NCI-H69 (cell line): ENCODE measurements at regions not wholly inside any gene's neighbourhood (a gene's known extent, or its start where the extent isn't known, plus 50 kb on each side); places are given as distances from the start of the nearest gene placed in this dataset.
"Not testable (repeated sequence)": the region's sequence is repeated elsewhere in the genome, so short reads cannot be mapped to it uniquely, and the experiment has no call there.

Source experiments
- DNase-seq: peaks from one replicate; lab custom pipeline; 2025; lab: John Stamatoyannopoulos, UW

DNA sequence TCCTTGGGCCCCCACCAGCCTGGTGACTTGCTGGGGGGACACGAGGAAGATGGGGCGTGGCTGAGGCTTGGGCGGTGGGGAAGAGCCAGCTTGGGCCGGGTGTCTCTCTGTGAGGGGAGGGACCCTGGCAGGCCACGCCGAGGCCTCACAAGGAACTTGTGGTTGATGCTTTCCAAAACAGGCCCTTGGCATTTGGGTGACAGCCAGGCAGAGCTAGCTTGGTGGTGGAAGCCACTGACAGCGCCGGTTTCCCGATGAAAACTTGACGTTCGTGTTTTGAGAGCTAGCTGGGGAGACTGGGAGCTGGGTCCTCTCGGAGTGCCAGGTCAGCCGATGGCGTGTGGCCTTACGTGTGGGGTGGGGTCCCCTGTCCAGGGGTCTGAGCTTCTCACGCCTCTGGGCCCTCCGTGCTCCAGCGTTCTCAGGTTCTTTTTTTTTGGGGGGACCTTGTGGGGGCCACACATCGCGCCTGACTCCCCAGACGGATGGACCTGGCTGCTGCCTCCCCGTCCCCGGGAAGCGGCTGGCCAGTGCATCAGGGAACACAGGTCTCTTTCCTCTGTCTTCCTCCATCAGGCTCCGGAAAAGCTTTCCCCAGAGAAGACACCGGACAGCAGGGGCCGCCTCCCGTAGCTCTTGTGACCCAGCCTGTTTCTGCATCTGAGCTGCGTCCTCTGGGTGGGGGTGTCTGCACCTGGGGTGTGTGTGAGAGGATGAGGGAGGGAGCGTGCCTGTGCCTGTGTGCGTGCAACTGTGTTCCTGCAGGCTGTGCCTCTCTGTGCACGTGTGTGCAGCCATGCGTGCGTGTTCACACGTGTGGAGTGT, 129.3 kb upstream of the LPCAT1 start:
- DNase-seq: peak; percentile 16

DNA sequence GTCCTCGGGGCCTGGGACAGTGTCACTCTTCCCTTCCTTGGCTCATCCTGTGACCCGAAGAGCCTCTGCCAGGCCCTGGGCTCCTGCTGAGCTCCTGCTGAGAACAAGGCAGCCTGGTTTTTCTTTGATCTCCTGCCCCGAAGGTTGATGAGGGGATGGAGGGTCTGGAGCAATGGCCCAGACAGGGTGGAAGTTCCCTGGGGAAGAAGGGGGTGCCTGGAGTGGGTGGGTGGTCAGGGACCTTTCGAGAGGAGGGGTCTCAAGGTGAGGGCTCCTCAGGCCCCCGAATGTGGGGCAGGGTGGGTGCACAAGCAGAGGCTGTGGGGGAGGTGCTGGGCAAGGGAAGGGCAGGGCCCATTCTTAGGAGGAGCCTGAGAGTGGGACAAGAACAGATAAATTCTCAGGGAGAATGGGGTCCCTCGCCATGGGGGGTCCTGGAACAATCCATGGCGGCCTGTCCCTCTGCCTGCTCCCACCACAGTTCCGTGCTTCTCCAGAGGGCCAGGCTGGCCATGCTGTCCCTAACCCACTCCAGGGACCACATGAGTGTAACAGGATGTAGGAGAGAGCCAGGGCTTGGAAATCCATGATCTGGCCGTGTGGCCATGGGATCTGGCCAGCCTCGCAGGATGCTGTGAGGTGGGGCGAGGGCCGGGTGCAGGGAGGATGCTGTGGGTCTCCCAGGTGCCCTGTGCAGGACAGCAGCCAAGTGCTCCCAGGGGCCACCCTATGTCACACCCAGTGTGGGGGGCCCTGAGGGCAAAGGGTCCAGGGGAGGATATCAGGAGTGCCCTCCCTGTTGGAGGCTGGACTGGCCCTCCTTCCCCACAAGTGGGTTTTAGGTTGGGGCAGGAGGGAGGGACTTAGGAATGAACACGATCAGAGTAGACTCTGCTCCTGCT, 128.5 kb upstream of the LPCAT1 start:
- DNase-seq: no peak

DNA sequence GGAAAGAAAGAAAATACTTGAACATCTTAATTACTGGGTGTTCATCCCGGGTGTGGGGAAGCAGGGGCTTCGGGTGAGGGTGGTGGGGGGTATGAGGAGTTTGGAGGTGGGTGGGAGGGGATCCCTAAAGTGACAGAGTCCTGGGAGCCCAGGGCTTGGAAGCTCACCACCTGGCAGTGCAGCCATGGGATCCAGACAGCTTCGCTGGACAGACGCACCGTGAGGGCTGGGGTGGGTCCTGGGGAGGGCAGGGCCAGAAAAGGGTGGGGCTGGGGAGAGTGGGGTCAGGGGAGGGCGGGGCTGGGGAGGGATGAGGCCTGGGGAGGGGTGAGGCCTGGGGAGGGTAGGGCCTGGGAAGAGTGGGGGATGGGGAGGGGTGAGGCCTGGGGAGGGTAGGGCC, 127.5 kb upstream of the LPCAT1 start:
- DNase-seq: no peak

DNA sequence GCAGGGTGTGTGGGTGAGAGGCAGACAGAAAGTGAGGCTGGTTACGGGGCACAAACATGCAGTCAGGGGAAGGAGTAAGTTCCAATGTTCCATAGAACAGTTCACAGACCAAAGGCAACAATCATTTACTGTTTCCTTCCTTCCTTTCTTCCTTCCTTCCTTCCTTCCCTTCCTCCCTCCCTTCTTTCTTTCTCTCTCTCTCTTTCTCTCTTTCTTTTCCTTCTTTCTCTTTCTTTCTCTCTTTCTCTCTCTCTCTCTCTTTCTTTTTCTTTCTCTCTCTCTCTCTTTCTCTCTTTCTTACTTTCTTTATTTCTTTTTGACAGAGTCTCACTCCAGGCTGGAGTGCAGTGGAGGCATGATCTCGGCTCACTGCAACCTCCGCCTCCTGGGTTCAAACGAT, 125.8 kb upstream of the LPCAT1 start:
- DNase-seq: no peak

DNA sequence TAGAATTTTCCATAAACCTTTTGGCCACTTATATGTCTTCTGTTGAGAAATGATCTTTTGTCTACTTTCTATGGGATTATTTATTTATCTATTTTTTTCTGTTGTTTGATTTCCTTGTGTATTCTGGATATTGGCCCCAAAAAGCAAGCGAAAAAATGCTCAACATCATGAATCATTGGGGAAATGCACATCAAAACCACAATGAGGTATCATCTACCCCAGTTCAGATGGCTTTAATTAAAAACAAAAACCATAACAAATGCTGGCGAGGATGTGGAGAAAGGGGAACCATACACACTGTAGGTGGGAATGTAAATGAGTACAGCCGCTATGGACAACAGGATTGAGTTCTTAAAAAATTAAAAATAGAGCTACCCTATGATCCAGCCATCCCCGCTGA, 125.0 kb upstream of the LPCAT1 start:
- DNase-seq: no peak

DNA sequence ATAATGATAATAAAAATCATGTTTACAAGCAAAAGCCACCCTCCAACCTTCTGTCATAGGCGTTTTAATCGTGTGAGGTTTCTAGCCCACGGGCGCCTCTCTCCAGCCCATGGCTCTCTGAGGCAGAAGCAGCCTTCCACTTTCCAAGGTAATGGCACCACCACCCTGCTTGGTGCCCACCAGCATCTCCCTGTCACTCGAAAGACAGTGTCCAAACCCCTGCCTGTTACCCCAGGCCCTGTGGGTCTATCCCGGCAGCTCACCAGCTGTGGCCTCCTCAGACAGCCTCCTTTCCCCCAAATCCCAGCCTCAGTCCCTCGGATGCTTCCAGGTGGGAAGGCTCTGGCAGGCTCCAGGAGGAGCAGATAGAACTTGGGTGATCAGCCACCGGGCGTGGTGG, 123.8 kb upstream of the LPCAT1 start:
- DNase-seq: no peak

DNA sequence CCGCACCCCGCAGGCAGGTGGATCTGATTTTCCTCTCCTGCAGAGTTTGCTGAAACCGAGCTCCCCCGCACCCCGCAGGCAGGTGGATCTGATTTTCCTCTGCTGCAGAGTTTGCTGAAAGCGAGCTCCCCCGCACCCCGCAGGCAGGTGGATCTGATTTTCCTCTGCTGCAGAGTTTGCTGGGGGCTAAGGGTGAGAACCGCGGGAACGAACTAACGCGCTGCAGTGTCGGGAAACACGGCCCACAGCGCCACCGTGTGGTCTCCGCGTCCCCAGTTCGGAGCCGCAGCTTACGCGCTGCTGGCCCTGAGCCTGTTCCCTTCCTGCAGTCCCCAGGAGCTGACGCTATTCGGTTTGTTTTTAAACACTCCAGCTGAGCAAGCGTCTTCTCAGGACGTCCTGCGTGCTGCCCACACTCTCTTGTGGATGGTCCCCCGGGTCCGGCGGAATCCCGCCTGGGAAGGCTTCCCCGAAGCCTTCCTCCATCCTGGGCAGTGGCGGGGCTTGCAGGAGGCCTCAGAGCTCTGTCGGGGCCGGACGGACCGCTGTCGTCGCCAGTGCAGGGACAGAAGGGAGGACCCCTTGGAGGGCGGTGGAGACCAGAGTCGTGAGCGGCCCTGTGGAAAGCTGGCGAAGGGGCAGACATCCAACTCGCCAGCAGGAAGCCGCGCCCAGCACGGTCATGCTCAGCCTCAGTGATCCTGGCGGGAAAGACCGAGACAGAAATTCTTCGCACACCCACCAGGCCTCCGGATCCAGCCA, 121.2 kb upstream of the LPCAT1 start:
- peak; percentile 86 for DNase-seq

DNA sequence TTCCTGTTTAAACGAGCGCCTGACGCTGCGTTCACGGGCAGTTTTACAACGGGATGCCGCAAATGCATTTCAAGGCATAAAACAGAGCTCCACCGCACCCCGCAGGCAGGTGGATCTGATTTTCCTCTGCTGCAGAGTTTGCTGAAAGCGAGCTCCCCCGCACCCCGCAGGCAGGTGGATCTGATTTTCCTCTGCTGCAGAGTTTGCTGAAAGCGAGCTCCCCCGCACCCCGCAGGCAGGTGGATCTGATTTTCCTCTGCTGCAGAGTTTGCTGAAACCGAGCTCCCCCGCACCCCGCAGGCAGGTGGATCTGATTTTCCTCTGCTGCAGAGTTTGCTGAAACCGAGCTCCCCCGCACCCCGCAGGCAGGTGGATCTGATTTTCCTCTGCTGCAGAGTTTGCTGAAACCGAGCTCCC, 120.6 kb upstream of the LPCAT1 start:
- DNase-seq: not testable (repeated sequence)

DNA sequence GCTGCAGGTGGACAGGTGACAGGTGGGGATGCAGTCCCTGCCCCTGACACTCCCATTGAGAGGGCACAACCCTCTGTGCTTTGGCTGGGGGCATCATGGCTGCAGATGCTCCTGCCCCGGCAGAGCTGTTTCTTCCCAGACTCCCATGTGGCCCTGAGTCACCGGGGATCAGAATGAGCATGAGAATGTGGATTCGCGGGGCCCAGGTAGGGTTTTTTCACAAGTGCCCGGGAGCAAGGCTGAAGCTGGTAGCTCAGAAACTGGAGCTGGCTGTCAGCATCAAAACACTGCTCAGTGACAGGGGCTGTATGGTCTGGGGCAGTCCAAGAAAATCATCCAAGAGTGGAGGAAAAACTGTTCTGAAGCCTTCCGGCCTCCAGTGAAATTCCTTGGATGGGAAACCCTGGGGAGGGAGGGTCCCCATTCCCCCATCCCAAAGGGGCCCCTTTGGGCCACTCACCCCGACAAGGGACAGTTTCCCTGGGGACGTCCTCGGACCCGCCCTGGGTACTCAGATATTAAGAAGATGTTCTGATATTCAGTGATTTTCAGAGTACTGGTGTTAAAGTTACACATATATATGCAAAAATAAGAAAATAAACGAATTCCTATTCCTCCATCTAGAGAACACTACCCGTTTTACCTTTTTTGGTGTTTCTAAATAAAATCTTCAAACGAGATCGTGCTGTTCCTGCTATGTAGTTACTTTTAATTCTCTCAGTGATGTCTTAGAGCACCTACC, 120.1 kb upstream of the LPCAT1 start:
- DNase-seq: no peak

DNA sequence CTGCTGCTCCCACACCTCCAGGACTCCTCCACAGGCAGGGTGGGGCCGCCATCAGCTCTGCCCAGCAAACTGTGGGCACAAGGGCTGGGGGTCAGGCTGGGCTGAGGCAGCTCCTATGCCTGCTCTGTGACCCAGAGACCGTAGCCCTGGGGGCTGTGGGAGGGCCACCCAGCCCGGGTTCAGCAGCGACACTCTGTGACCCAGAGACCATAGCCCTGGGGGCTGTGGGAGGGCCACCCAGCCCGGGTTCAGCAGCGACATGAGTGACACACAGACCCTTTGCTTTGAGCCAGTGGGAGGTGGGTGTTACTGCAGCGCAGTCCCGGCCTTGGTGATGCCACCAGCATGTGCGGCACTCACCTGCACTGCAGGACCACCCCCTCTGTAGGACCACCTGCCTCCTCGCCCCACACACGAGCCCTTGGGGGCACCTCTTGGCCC, 118.9 kb upstream of the LPCAT1 start:
- DNase-seq: no peak

DNA sequence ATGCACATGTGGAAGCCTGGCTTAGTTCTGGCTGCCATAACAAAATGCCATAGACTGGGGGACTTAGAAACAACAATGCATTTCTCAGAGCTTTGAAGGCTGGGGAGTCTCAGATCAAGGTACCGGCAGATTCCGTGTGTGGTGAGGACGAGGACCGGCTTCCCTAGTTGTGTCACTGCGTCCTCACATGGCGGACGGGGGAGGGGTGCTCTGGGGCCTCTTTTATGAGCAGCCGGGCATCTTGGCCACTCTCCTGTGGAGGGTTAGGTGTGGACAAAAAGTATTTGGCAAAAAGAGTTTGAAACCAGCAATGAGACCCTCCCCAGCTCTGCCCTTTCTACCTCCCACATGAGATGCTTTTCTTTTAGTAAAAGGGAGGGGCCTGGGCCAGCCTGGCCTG, 118.5 kb upstream of the LPCAT1 start:
- DNase-seq: no peak

DNA sequence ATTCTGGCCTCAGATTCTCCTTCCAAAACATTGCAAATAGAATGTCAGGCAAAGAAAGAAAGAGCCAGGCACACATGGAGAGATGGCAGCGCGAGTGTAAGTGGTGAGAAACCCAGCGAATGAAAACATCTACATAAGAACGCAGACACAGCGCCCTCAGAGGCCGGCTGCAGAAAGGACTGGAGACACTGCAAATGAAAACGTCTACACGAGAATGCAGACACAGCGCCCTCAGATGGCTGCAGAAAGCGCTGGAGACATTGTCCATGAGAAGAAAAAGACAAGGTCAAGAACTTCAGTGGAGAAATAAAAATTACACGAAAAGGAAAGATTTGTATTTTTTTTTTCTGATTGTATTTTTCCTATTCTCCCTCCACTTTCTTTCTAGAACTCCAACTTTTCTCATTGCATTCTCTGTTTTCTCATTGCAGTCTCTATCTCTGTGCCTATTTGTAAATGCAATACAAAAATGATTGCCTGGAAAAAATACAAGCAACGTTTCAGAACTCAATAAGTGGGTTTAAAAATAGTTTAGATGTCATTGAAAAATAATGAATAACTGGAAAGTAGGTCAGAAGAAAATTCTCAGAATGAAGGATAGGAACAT, 117.9 kb upstream of the LPCAT1 start:
- peak; percentile 94 for DNase-seq

DNA sequence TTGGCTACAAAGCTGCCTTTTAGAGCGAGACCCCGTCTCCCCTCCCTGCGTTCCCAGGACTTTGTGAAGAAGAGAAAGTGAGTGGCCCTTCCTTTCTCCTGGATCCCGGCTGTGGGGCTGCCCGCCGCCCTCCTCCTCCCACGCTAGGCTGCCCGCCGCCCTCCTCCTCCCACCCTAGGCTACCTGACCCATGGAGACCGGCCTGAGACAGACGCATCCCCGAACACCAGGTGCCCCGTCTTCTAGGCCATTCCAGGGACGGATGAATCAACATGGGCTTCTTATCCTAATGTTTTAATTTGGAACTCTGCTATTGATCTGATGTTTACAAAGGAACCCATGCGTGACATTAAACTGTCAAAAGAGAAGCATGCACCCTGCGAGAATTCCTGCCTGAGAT, 117.3 kb upstream of the LPCAT1 start:
- DNase-seq: peak; percentile 49

DNA sequence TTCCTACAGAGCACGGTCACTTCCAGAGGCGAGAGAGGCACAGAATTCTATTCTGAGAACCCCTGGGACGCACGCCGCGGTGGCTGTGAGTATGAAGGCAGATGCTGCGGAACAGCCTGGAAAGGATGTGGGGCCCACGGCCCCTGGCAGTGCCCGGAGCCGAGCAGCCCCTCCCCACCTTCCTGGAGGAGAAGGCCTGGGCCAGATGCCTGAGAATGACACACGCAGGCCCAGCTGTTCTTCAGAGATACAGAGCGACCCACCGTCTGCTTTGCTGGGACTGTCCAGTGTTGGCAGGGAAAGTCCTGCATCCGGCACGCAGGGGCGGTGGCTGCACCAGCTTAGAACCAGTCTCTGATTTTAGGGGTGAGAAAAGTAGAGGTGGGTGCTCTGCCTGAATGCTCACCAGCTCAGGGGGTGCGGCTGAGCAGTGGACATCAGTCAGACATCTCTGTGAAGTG, 116.7 kb upstream of the LPCAT1 start:
- no peak for DNase-seq

DNA sequence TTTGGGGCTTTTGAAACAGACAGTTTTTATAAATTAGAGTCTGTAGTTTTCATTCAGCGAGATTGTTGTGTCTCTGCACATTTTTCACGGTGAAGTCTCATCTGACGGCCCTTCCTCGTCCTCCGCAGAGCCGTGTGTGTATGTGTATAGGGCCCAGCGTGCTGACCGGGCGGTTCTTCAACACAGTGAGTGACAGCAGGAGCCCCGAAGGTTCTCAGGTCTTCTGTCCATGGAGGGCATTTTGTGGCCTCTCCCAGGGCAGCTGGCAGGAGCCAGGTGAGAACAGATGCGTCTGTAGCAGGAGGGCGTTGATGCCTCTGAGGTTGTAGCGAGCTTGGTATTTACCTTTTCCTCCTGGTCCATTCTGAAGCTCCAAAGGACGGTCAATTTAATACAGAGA, 116.0 kb upstream of the LPCAT1 start:
- DNase-seq: no peak

DNA sequence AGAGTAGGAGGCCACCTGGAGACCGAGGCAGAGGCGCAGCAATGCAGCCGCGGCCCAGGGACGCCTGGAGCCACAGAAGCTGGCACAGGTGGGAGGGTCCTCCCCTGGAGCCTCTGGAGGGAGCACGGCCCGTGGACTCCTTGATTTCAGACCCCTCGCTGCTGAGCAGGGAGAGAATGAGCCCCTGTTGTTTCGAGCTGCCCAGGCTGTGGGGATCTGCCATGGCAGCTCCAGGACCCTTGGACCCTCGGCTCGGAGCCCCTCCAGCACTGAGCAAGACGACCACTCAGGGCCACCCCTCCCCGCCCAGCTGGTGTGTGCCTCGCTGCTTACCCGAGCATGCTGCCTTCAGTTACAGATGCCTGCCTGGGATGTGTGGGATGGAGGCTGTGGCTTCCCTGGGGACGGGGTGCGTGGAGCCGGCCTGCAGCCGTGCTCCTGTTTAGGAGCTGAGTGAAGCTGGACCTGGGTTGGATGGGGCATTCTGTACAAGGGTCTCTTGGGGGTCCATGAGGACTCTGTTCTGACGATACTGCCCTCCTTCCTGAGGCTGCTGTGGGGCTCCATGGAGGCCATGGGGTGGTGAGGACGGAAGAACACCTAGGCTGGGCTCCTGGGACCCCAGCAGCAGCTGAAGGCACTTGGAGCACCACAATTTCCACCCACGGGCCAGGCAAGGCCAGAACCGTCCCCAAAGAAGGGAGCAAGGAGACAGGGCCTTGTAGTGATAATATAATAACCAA, 115.1 kb upstream of the LPCAT1 start:
- DNase-seq: no peak

DNA sequence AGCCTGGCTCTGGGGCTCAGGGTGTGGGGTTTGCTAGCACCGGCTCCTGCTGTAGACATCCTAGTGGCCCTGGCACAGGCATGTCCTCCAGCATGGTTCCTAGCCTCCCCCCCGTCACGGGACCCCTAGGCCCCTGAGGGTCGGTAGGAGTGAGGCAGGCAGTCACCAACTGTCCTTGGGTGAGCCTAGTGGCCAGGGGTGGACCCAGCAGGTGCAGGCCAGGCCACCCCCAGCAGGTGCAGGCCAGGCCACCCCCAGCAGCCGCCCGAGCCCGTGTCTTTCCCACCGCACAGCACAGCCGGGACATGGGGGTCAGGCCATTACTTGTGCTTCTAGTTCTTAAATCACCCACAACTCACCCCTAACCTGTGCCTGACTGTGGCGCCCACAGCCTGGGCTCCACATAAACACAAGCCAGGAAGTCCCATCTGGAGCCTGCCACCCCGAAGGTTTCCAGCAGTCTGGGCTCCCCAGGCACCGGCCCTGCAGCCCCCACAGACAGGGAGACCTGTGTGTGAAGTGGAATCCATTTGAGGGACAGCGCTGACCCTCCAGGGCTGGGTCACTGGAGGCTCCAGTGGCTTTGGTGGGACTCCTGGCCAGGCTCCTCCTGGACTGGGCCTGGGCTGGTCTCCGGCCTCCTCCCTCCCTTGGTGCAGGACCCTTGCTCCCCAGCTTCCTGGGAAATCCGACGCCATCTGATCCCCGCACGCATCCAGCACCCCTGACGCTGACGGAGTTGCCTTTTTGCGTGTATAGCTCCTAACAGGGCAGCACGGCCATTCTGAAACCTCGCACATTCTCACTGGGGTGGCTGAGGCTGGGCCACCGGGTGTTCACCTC, 114.1 kb upstream of the LPCAT1 start:
- DNase-seq: no peak

DNA sequence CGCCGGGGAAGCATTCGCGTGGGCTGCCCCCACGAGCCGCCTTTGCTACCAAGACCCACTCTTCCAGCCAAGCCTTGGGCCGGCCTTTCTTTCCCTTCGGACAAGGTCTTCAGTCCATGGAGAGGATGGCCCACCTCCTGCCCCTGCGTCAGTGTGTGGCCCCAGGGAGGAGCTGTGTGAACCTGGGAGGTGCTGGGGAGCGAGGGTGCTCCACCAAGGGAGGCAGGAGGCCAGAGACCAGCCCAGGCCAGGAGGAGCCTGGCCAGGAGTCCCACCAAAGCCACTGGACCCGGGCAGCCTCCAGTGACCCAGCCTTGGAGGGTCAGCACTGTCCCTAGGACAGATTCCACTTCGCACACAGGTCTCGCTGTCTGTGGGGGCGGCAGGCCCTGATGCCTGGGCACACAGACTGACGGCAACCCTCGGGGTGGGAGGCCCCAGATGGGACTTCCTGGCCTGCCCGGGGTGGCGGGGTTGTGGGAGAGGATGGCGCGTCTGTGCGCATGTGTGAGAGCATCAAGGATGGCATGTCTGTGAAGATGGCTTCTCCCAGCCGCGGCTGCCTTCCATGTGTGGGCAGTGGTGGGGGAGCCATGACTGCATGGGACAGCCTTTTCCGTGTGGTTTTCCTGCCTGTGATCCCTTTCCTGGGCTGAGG, 113.3 kb upstream of the LPCAT1 start:
- no peak for DNase-seq

DNA sequence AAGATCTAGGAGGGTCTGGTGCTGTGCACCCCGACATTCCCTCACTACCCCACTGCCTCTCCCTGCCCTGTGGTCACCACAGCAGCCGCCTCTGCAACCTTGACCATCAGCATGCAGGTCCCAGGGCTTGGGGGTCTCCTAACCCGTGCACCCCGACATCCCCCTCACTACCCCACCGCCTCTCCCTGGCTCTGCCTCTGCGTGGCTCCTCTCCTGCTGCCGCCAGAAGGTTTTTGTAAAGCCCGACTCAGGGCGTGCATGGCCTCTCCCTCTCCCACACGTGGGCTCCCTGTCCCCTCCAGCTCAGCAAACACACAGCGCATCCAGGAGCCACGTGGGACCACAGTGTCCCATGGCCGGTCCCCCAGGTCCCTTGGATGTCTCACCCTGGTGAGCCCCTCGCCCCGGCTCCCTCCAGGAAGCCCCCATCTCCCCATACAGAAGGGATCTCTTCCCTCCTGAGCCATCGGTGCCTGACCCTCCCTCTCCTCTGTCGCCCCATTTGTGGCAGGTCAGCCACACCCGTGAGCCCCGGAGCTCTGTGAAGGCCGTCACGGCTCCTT, 112.5 kb upstream of the LPCAT1 start:
- not testable (repeated sequence) for DNase-seq
